Trophoblast cell (in vitro differentiated cells and primary cell): ENCODE measurements at regions not wholly inside any gene's neighbourhood (a gene's known extent, or its start where the extent isn't known, plus 50 kb on each side); places are given as distances from the start of the nearest gene placed in this dataset.

Experiments
- DNase-seq, 2 donors: peaks; one replicate each; pipeline ENCODE4 v3.0.0-alpha.2; 2016
- H2AFZ ChIP-seq: 2 replicates; pipeline ENCODE4 v1.6.1; 2013; ENCODE audit warnings: low read length, moderate library complexity, mild to moderate bottlenecking; ENCODE audit not compliant: insufficient read depth, poor library complexity
- H2AK5ac ChIP-seq: 2 replicates; pipeline ENCODE4 v1.6.1; 2013; ENCODE audit warnings: mild to moderate bottlenecking, low read length
- H2BK120ac ChIP-seq: 2 replicates; pipeline ENCODE4 v1.6.1; 2013; ENCODE audit warnings: low read length, mild to moderate bottlenecking, moderate library complexity; ENCODE audit not compliant: insufficient read depth, poor library complexity
- H2BK12ac ChIP-seq: 2 replicates; pipeline ENCODE4 v1.6.1; 2013; ENCODE audit warnings: mild to moderate bottlenecking, low read length, moderate library complexity
- H2BK5ac ChIP-seq: 2 replicates; pipeline ENCODE4 v1.6.1; 2013; ENCODE audit warnings: low read length, low read depth, moderate library complexity, mild to moderate bottlenecking; ENCODE audit not compliant: poor library complexity
- H3K14ac ChIP-seq: 2 replicates; pipeline ENCODE4 v1.6.1; 2013; ENCODE audit warnings: mild to moderate bottlenecking, low read length
- H3K18ac ChIP-seq: 2 replicates; pipeline ENCODE4 v1.6.1; 2013; ENCODE audit warnings: mild to moderate bottlenecking, low read length
- H3K23ac ChIP-seq: 2 replicates; pipeline ENCODE4 v1.6.1; 2013; ENCODE audit warnings: low read length
- H3K27ac ChIP-seq: 2 replicates; pipeline ENCODE4 v1.5.1; 2013; ENCODE audit warnings: low read depth, mild to moderate bottlenecking, inconsistent platforms, low read length, moderate library complexity
- H3K27me3 ChIP-seq: 2 replicates; pipeline ENCODE4 v1.6.1; 2013; ENCODE audit warnings: inconsistent platforms, mild to moderate bottlenecking, low read length, moderate library complexity; ENCODE audit not compliant: insufficient read depth
- H3K36me3 ChIP-seq, 2 experiments: 1 replicate in 1 of 2; 2 replicates in 1 of 2; pipeline ENCODE4 v1.6.1; 2013; ENCODE audit warnings: low read length in 2 of 2, mild to moderate bottlenecking in 2 of 2, moderate library complexity in 1 of 2; ENCODE audit not compliant: insufficient read depth in 2 of 2, control insufficient read depth in 1 of 2
- H3K4ac ChIP-seq: 2 replicates; pipeline ENCODE4 v1.6.1; 2013; ENCODE audit warnings: low read depth, mild to moderate bottlenecking, low read length, moderate library complexity
- H3K4me1 ChIP-seq, 2 experiments: 1 replicate in 1 of 2; 2 replicates in 1 of 2; pipeline ENCODE4 v1.6.1; 2013; ENCODE audit warnings: low read length in 2 of 2, mild to moderate bottlenecking in 2 of 2, moderate library complexity in 1 of 2; ENCODE audit not compliant: insufficient read depth in 2 of 2, control insufficient read depth in 1 of 2
- H3K4me2 ChIP-seq: 2 replicates; pipeline ENCODE4 v1.6.1; 2013; ENCODE audit warnings: inconsistent platforms, mild to moderate bottlenecking, low read length, moderate library complexity
- H3K4me3 ChIP-seq: 2 replicates; pipeline ENCODE4 v1.5.1; 2013; ENCODE audit warnings: mild to moderate bottlenecking, low read depth, low read length, inconsistent platforms
- H3K79me1 ChIP-seq: one replicate; pipeline ENCODE4 v1.6.1; 2013; ENCODE audit warnings: low read length
- H3K79me2 ChIP-seq: 2 replicates; pipeline ENCODE4 v1.6.1; 2013; ENCODE audit warnings: low read length, mild to moderate bottlenecking; ENCODE audit not compliant: control insufficient read depth, insufficient read depth, poor library complexity
- H3K9ac ChIP-seq: 2 replicates; pipeline ENCODE4 v1.6.1; 2013; ENCODE audit warnings: mild to moderate bottlenecking, low read length
- H3K9me3 ChIP-seq: 2 replicates; pipeline ENCODE4 v1.6.1; 2013; ENCODE audit warnings: low read depth, mild to moderate bottlenecking, control low read depth, inconsistent platforms, low read length; ENCODE audit not compliant: insufficient read depth
- H4K12ac ChIP-seq: 2 replicates; pipeline ENCODE4 v1.6.1; 2013; ENCODE audit warnings: low read depth, mild to moderate bottlenecking, low read length, moderate library complexity
- H4K8ac ChIP-seq: 2 replicates; pipeline ENCODE4 v1.6.1; 2013; ENCODE audit warnings: low read depth, mild to moderate bottlenecking, low read length, moderate library complexity
- H4K91ac ChIP-seq: one replicate; pipeline ENCODE4 v1.6.1; 2013; ENCODE audit warnings: low read depth, mild to moderate bottlenecking, low read length, moderate library complexity
- WGBS: extraction: QIAGEN DNeasy Blood & Tissue Kit; methylation state at CpG from one replicate; pipeline ENCODE4 v1.1.7; 2013; ENCODE audit warnings: missing lambda C conversion rate; ENCODE audit not compliant: insufficient read length, insufficient coverage; ENCODE audit errors: extremely low coverage; 5-methylcytosine and 5-hydroxymethylcytosine counted together

DNA sequence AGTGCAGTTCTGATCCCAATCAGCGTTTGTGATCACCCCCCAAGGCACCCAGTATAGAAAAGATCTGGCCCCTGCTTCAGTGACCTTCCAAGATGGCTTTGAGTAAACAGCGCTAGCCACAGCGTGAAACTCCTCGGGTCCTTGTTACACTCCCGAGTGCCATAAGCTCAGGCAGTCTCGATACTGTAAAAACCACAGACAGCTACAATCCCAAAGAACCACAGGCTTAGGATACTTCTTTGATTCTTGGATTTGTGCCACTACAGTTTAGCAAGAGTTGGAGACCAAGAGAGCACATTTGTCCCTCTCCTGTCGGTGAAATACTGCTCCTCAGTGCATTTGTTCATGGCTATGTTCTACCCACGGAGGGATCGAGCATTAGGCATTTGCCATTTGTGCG, 352.5 kb upstream of the ZNF521 start:
- H3K14ac ChIP-seq: no peak overlapping the region
- no peak overlapping the region for H3K4ac ChIP-seq
- no peaks in the 10 kb centered on the region for H3K9me3 ChIP-seq
- H4K8ac ChIP-seq: peak overlapping the region; percentile 58
- H3K27ac ChIP-seq: peak overlapping the region; percentile 20
- peak overlapping the region; percentile 70 for H4K91ac ChIP-seq
- H3K27me3 ChIP-seq: no peaks in the 10 kb centered on the region
- peak overlapping the region; percentile 31 for H2BK5ac ChIP-seq
- no peak overlapping the region for H3K4me3 ChIP-seq
- no peak overlapping the region for H2AK5ac ChIP-seq
- no peak for DNase-seq
- H3K79me1 ChIP-seq: peaks cover 7% of the 10 kb centered on the region
- peak overlapping the region; percentile 66 for H2BK12ac ChIP-seq
- no peaks in the 10 kb centered on the region for H3K36me3 ChIP-seq
- no peaks in the 10 kb centered on the region for H3K79me2 ChIP-seq
- H3K4me2 ChIP-seq: no peak overlapping the region
- no peak overlapping the region for H2AFZ ChIP-seq
- no peak overlapping the region for H3K23ac ChIP-seq
- no peak overlapping the region for H3K9ac ChIP-seq
- H3K18ac ChIP-seq: peak overlapping the region; percentile 8
- peaks cover 0 to 3% of the 10 kb centered on the region in 2 experiments for H3K4me1 ChIP-seq
- no CpG with 5 or more reads among the region's 10 CpGs for WGBS
- no peak overlapping the region for H4K12ac ChIP-seq
- peak overlapping the region; percentile 5 for H2BK120ac ChIP-seq

DNA sequence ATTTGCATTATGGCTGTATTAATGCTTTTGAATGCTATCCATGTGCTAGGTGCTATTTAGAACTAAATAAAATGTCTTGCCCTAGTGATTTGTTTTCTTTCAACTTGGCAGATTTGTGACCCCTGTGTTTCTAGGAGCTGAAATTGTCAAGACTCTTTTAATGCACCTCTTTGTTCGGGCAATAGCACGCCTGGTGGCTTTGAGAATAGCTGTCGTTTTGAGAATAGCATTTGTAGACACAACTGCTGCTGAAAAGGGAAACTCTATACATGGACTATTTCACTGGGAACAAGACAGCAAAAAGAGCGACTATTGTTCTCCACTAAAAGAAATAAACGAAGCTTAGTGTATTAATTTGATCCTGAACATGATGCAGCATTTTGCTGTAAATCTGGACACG, 352.1 kb upstream of the ZNF521 start:
- H4K8ac ChIP-seq: no peak overlapping the region
- H3K4me2 ChIP-seq: no peak overlapping the region
- no peaks in the 10 kb centered on the region for H3K27me3 ChIP-seq
- peaks cover 0 to 3% of the 10 kb centered on the region in 2 experiments for H3K4me1 ChIP-seq
- H2BK5ac ChIP-seq: no peak overlapping the region
- no peak overlapping the region for H3K18ac ChIP-seq
- DNase-seq: no peak
- H3K79me2 ChIP-seq: no peaks in the 10 kb centered on the region
- H3K4me3 ChIP-seq: no peak overlapping the region
- peak overlapping the region; percentile 20 for H3K27ac ChIP-seq
- H2AK5ac ChIP-seq: no peak overlapping the region
- H3K9ac ChIP-seq: no peak overlapping the region
- H4K91ac ChIP-seq: no peak overlapping the region
- H3K36me3 ChIP-seq: no peaks in the 10 kb centered on the region
- H2BK120ac ChIP-seq: no peak overlapping the region
- H3K4ac ChIP-seq: no peak overlapping the region
- H2AFZ ChIP-seq: no peak overlapping the region
- H3K23ac ChIP-seq: no peak overlapping the region
- H4K12ac ChIP-seq: no peak overlapping the region
- no CpG with 5 or more reads among the region's 6 CpGs for WGBS
- H3K79me1 ChIP-seq: peaks cover 7% of the 10 kb centered on the region
- no peaks in the 10 kb centered on the region for H3K9me3 ChIP-seq
- no peak overlapping the region for H3K14ac ChIP-seq
- peak overlapping the region; percentile 66 for H2BK12ac ChIP-seq

DNA sequence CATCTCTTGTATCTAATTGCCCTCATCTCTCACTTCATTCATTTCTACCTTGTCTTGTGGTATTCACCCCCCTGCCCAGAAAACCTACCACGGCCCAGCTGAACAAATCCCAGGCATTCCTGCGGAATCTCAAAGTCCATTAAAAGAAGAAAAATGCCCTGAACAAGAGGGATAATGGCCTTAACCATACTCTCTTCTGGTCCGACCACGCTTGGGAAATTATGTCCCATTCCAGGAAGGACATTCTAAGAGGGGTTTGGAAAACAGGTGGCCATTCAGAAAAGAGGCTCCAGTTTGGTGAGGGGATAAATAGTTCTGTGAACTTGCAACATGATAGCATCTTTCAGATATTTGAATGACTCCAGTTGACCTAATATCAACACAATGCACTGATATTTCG, 349.9 kb upstream of the ZNF521 start:
- Histone ChIP-seq H3K18ac (no peak overlapping the region), H3K14ac (no peak overlapping the region), H3K27ac (no peak overlapping the region), H3K36me3 (no peaks in the 10 kb centered on the region), H3K9ac (no peak overlapping the region), H3K4me2 (no peak overlapping the region), H2AK5ac (no peak overlapping the region), H3K4me1 (peaks cover 0 to 3% of the 10 kb centered on the region in 2 experiments), H2BK12ac (no peak overlapping the region), H3K9me3 (no peaks in the 10 kb centered on the region), H2BK120ac (no peak overlapping the region), H3K23ac (no peak overlapping the region), H3K79me2 (no peaks in the 10 kb centered on the region), H2AFZ (no peak overlapping the region), H3K27me3 (no peaks in the 10 kb centered on the region), H4K91ac (no peak overlapping the region), H2BK5ac (no peak overlapping the region), H3K4me3 (no peak overlapping the region), H4K12ac (no peak overlapping the region), H3K4ac (no peak overlapping the region), H3K79me1 (peaks cover 7% of the 10 kb centered on the region), H4K8ac (no peak overlapping the region)
- no peak for DNase-seq
- no CpG with 5 or more reads among the region's 5 CpGs for WGBS

DNA sequence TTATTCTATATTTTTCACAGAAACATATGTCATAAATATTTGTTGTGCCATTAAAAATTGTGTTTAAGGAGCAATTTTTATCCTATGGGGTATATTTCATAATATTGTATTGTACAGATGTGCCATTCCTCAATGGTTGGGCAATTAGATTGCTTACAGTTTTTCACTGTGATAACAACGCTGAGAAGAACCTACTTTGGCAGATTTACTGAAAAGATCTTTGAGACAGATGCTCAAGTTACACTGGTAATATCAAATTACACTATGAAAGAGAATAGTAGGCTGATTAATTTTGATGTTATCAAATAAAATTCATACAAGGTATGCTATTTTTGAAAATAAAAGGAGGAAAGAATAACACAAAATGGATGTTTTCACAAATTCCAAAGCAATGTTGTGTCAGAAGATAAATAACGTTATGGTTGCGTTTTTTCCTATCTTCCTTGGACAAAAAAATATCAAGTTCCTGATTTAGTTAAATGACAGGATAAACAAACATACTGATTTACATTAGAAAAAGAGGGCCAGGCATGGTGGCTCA, 335.1 kb upstream of the ZNF521 start:
- H2BK120ac ChIP-seq: no peak overlapping the region
- H3K36me3 ChIP-seq: no peaks in the 10 kb centered on the region
- H3K4ac ChIP-seq: no peak overlapping the region
- no peak overlapping the region for H4K12ac ChIP-seq
- no peak overlapping the region for H4K91ac ChIP-seq
- no peaks in the 10 kb centered on the region for H3K4me1 ChIP-seq
- no peak overlapping the region for H2BK12ac ChIP-seq
- H3K9ac ChIP-seq: no peak overlapping the region
- no peaks in the 10 kb centered on the region for H3K79me1 ChIP-seq
- no peak overlapping the region for H2BK5ac ChIP-seq
- H3K27me3 ChIP-seq: no peaks in the 10 kb centered on the region
- no peak overlapping the region for H3K27ac ChIP-seq
- no CpG with 5 or more reads among the region's 3 CpGs for WGBS
- no peak overlapping the region for H3K23ac ChIP-seq
- H3K4me2 ChIP-seq: no peak overlapping the region
- no peak overlapping the region for H3K18ac ChIP-seq
- H4K8ac ChIP-seq: no peak overlapping the region
- H3K9me3 ChIP-seq: no peaks in the 10 kb centered on the region
- DNase-seq: peak in 1 of 2 donors; percentile 26
- no peak overlapping the region for H2AK5ac ChIP-seq
- no peak overlapping the region for H3K14ac ChIP-seq
- H3K4me3 ChIP-seq: no peak overlapping the region
- no peaks in the 10 kb centered on the region for H3K79me2 ChIP-seq
- H2AFZ ChIP-seq: no peak overlapping the region
